A673 (cell line): ENCODE measurements at regions not wholly inside any gene's neighbourhood (a gene's known extent, or its start where the extent isn't known, plus 50 kb on each side); places are given as distances from the start of the nearest gene placed in this dataset.

Experiments
- BruUV-seq: library from RNA; stranded (reverse); fragments of 400-500 nt; replicated peaks from 2 replicates; lab custom pipeline; 2021; lab: Mats Ljungman, UMichigan
- CTCF ChIA-PET: fragments of 300-600 bp; sonication (Branson Sonifier 250); formaldehyde crosslinking; loops from one replicate; lab custom pipeline; 2022; ENCODE audit warnings: antibody characterized with exemption; lab: Charles Lee
- POLR2A ChIA-PET: fragments of 300-600 bp; sonication (Branson Sonifier 250); formaldehyde crosslinking; loops from one replicate; lab custom pipeline; 2022; ENCODE audit warnings: antibody characterized with exemption; ENCODE audit not compliant: low non-redundant PET; lab: Charles Lee
- DNase-seq: peaks from one replicate; pipeline ENCODE4 v3.0.0-alpha.2; 2015; ENCODE audit warnings: low spot score
- H3K27ac ChIP-seq: fragments of 200-600 bp; sonication (generic); 2 replicates; pipeline ENCODE4 v1.5.1; 2016; ENCODE audit warnings: mixed run types, low read depth, mild to moderate bottlenecking, mixed read lengths, antibody characterized with exemption, low read length; ENCODE audit not compliant: poor library complexity, severe bottlenecking
- H3K27me3 ChIP-seq: fragments of 200-600 bp; sonication (generic); replicated peaks from 2 replicates; pipeline ENCODE4 v1.6.1; 2017; ENCODE audit warnings: mixed run types, low read depth, mild to moderate bottlenecking, mixed read lengths, antibody characterized with exemption, low read length; ENCODE audit not compliant: insufficient read depth, poor library complexity
- H3K36me3 ChIP-seq: fragments of 200-600 bp; sonication (generic); 2 replicates; pipeline ENCODE4 v1.6.1; 2016; ENCODE audit warnings: mixed run types, mild to moderate bottlenecking, mixed read lengths, antibody characterized with exemption, low read length; ENCODE audit not compliant: insufficient read depth, poor library complexity, severe bottlenecking
- H3K4me1 ChIP-seq: fragments of 200-600 bp; sonication (generic); 2 replicates; pipeline ENCODE4 v1.6.1; 2017; ENCODE audit warnings: mixed run types, mild to moderate bottlenecking, mixed read lengths, antibody characterized with exemption, low read length; ENCODE audit not compliant: insufficient read depth, poor library complexity, severe bottlenecking
- H3K4me3 ChIP-seq: fragments of 200-600 bp; sonication (generic); 2 replicates; pipeline ENCODE4 v1.5.1; 2016; ENCODE audit warnings: low read depth, mixed run types, mild to moderate bottlenecking, mixed read lengths, low read length; ENCODE audit not compliant: poor library complexity, severe bottlenecking
- H3K9me3 ChIP-seq: fragments of 200-600 bp; sonication (generic); 2 replicates; pipeline ENCODE4 v1.6.1; 2016; ENCODE audit warnings: mixed run types, low read depth, mild to moderate bottlenecking, mixed read lengths, antibody characterized with exemption, low read length; ENCODE audit not compliant: poor library complexity, severe bottlenecking
- CTCF ChIP-seq: fragments of 300-800, 200-600 bp; sonication (generic); conservative IDR thresholded peaks from 2 replicates; pipeline ENCODE4 v1.5.1; 2017; ENCODE audit warnings: low read depth, mild to moderate bottlenecking, antibody characterized with exemption, low read length, moderate library complexity, mixed read lengths
- EZH2 ChIP-seq: fragments of 200-600 bp; sonication (generic); IDR thresholded peaks from 2 replicates; pipeline ENCODE4 v1.6.1; 2017; ENCODE audit warnings: borderline replicate concordance, low read depth, mild to moderate bottlenecking, mixed read lengths, antibody characterized with exemption, low read length; ENCODE audit not compliant: poor library complexity, severe bottlenecking
- intact Hi-C: fragments of 100-400 bp; cut with micrococcal nuclease; formaldehyde crosslinking; loops from one replicate; pipeline ENCODE4 v1.10.0; 2022; ENCODE audit not compliant: unreplicated experiment

GRCh38 chr4:28724239-28724638 is 1863.6 kb downstream of the STIM2 start:
- no TSS peak for BruUV-seq
- DNase-seq = no peak
- intact Hi-C loops = no loop called here
- Histone ChIP-seq H3K4me1 (no peaks in the 10 kb centered on the region), H3K27ac (no peak overlapping the region), H3K9me3 (no peaks in the 10 kb centered on the region), H3K4me3 (no peak overlapping the region), H3K36me3 (no peaks in the 10 kb centered on the region), H3K27me3 (no peaks in the 10 kb centered on the region)
- CTCF ChIA-PET = no interaction called here
- TF ChIP-seq EZH2 (no peak), CTCF (no peak)
- POLR2A ChIA-PET = no interaction called here

- no TSS peak for BruUV-seq
- CTCF ChIA-PET = no interaction called here
Observed at GRCh38 chr4:28730304-28730703, 1869.7 kb downstream of the STIM2 start.

GRCh38 chr4:28744066-28744465 is 1883.4 kb downstream of the STIM2 start:
- POLR2A ChIA-PET = no interaction called here
- BruUV-seq = no TSS peak
- CTCF ChIA-PET = no interaction called here

More at GRCh38 chr4:28730304-28730703, 1869.7 kb downstream of the STIM2 start:
- Histone ChIP-seq H3K4me3 (no peak overlapping the region), H3K4me1 (no peaks in the 10 kb centered on the region), H3K27me3 (no peaks in the 10 kb centered on the region), H3K36me3 (no peaks in the 10 kb centered on the region), H3K9me3 (no peaks in the 10 kb centered on the region), H3K27ac (no peak overlapping the region)
- no peak for DNase-seq
- TF ChIP-seq EZH2 (no peak), CTCF (no peak)
- intact Hi-C loops = no loop called here
- POLR2A ChIA-PET = interaction anchor here (0.7 kb wide), 1 partner anchor 42 kb away, joined by 3 read pairs; no protein-coding TSS in a partner anchor

More at GRCh38 chr4:28744066-28744465, 1883.4 kb downstream of the STIM2 start:
- no peaks in the 10 kb centered on the region for H3K36me3 ChIP-seq
- no peak for DNase-seq
- H3K9me3 ChIP-seq = no peaks in the 10 kb centered on the region
- intact Hi-C loops = no loop called here
- H3K4me3 ChIP-seq = no peak overlapping the region
- TF ChIP-seq CTCF (no peak), EZH2 (no peak)
- no peaks in the 10 kb centered on the region for H3K4me1 ChIP-seq
- H3K27ac ChIP-seq = no peak overlapping the region
- H3K27me3 ChIP-seq = no peaks in the 10 kb centered on the region
